ENCODE measurements at regions not wholly inside any gene's neighbourhood (a gene's known extent, or its start where the extent isn't known, plus 50 kb on each side); places are given as distances from the start of the nearest gene placed in this dataset.

DNA sequence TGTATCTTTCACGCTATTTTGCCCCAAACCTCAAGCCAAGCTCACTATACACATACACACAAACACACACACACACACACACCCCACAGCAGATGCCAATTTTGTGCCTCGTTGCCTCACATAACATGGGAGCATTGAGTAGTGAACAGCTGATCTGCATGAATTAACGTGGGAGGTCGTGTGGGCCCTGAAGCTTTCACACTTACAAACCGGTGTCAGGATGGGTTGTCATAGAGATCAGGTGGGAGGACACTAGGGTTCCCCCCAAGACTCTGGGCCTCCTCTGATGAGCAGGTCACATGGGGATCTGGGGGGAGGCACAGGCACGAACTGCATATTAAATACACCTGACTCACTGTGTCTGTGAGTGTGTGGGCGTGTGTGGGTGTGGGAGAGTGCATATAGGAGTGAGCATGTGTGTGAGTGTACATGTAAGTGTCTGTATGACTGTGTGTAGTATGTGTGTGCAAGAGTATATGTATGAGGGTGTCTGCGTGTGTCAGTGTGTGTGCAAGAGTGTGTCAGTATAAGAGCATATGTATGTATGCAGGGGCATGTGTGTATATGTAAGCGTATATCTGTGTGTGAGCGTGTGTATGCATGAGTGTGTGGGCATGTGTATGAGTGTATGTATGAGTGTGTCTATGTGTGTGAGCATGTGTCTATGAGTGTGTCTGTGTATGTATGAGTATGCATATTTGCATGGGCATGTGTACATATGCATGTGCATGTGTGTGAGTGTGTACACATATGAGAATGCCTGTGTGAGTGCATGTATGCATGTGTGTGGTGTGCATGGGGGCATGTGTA is 370.4 kb downstream of the PREX1 start:
- H3K27ac ChIP-seq = no peak overlapping the region
- H3K4me1 ChIP-seq = no peaks in the 10 kb centered on the region
- intact Hi-C loops (cut with DNase I) = no loop called here
- no peaks in the 10 kb centered on the region for H3K36me3 ChIP-seq (ENCODE audit: insufficient read depth in 1 of 2, low read depth in 1 of 2)
- H3K27me3 ChIP-seq (ENCODE audit: insufficient read depth in 3 of 3, low read length in 2 of 3) = peaks cover 0 to 19% (median 7%) of the 10 kb centered on the region in 3 donors
- 65 to 75% (median 67%) methylated on average over 10 of the region's 10 CpGs for WGBS, 3 donors
- ATAC-seq = no peak
- no peaks in the 10 kb centered on the region for H3K9me3 ChIP-seq
- no peak for TF ChIP-seq CTCF (IDR thresholded peaks at IDR 0.05)
- no peak overlapping the region for H3K4me3 ChIP-seq
- DNase-seq = no peak

- 37 to 55% (median 39%) methylated on average over 8 of the region's 8 CpGs for WGBS, 3 donors
- ATAC-seq (no peak), DNase-seq (no peak)
- Histone ChIP-seq H3K4me3 (no peak overlapping the region), H3K27me3 (ENCODE audit: insufficient read depth in 3 of 3, low read length in 2 of 3) (peaks cover 0 to 19% (median 7%) of the 10 kb centered on the region in 3 donors), H3K9me3 (no peaks in the 10 kb centered on the region), H3K4me1 (no peaks in the 10 kb centered on the region), H3K27ac (no peak overlapping the region), H3K36me3 (ENCODE audit: insufficient read depth in 1 of 2, low read depth in 1 of 2) (no peaks in the 10 kb centered on the region)
- TF ChIP-seq CTCF (IDR thresholded peaks at IDR 0.05) = no peak
- intact Hi-C loops (cut with DNase I) = no loop called here
Measured at GRCh38 chr20:48456366-48457192, 371.2 kb downstream of the PREX1 start.

GRCh38 chr20:48455651-48456365 is 372.0 kb downstream of the PREX1 start:
- 15 to 29% (median 28%) methylated on average over 16 of the region's 16 CpGs for WGBS, 3 donors
- Histone ChIP-seq H3K9me3 (no peaks in the 10 kb centered on the region), H3K4me3 (no peak overlapping the region), H3K27ac (no peak overlapping the region), H3K36me3 (ENCODE audit: insufficient read depth in 1 of 2, low read depth in 1 of 2) (no peaks in the 10 kb centered on the region), H3K4me1 (no peaks in the 10 kb centered on the region), H3K27me3 (ENCODE audit: insufficient read depth in 3 of 3, low read length in 2 of 3) (peaks cover 0 to 19% (median 7%) of the 10 kb centered on the region in 3 donors)
- intact Hi-C loops (cut with DNase I) = no loop called here
- no peak for TF ChIP-seq CTCF (IDR thresholded peaks at IDR 0.05)
- DNase-seq (no peak), ATAC-seq (no peak)

DNA sequence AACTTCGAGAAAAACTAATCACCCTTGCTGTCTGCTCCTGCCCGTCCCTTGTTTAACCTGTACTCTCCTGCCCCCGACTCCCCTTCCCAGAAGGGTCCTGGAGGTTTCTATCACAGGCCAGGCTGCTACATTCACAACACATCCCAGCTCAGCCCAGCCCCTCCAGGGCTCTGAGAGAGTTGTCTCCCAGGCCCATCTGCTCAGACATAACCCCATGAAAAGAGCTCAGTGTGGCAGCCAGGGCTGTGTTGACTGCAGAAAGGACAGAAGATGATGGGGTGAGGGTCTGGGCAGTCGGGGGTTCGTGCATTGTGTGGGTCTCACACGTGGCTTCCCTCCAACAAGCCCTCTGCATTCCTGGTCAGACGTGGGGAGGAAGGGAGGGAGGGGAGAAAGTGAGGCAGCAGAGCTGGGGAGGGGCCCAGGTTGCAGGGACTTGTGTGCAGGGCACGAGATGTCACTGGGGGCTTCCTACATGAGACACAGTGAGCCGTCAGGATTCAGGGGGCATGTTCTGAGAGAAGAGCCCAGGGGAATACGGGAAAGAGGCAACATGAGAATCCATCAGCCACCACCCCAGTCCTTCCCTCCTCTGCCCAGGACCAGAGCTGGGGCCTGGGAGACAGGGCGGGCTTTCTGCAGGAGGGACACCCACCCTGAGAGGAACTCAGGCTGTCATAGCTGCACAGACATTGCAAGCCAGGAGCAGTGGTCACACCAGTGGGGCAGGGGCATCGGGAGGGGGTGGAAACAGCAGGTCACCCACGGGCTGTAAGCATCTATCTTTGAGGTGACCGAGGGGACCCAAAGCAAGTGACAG is 372.9 kb downstream of the PREX1 start:
- H3K36me3 ChIP-seq (ENCODE audit: insufficient read depth in 1 of 2, low read depth in 1 of 2) = no peaks in the 10 kb centered on the region
- H3K4me3 ChIP-seq = no peak overlapping the region
- peaks cover 0 to 15% (median 7%) of the 10 kb centered on the region in 3 donors for H3K27me3 ChIP-seq (ENCODE audit: insufficient read depth in 3 of 3, low read length in 2 of 3)
- WGBS, 3 donors = 64 to 67% (median 67%) methylated on average over 14 of the region's 14 CpGs
- ATAC-seq (no peak), DNase-seq (no peak)
- H3K4me1 ChIP-seq = no peaks in the 10 kb centered on the region
- no peaks in the 10 kb centered on the region for H3K9me3 ChIP-seq
- H3K27ac ChIP-seq = no peak overlapping the region
- no peak for TF ChIP-seq CTCF (IDR thresholded peaks at IDR 0.05)
- intact Hi-C loops (cut with DNase I) = no loop called here
